ENCODE measurements at regions not wholly inside any gene's neighbourhood (a gene's known extent, or its start where the extent isn't known, plus 50 kb on each side); places are given as distances from the start of the nearest gene placed in this dataset.

GRCh38 chr6:105804424-105804823 is 281.7 kb upstream of the PRDM1 start:
- Mint-ChIP-seq H3K4me1 (ENCODE audit: unreplicated experiment) (peaks cover 18% of the 10 kb centered on the region), H3K27me3 (ENCODE audit: unreplicated experiment) (no peaks in the 10 kb centered on the region)

GRCh38 chr6:105804000-105804399 is 282.1 kb upstream of the PRDM1 start:
- Mint-ChIP-seq H3K27ac (ENCODE audit: unreplicated experiment) (no peak overlapping the region), H3K4me3 (ENCODE audit: unreplicated experiment) (no peak overlapping the region), H3K36me3 (ENCODE audit: low read depth, unreplicated experiment) (no peaks in the 10 kb centered on the region), H3K27me3 (ENCODE audit: unreplicated experiment) (no peaks in the 10 kb centered on the region), H3K9me3 (ENCODE audit: unreplicated experiment) (no peaks in the 10 kb centered on the region), H3K4me1 (ENCODE audit: unreplicated experiment) (peaks cover 16% of the 10 kb centered on the region)
- TF ChIP-seq CTCF (IDR thresholded peaks at IDR 0.05; ENCODE audit: unreplicated experiment) = no peak
- DNase-seq (ENCODE audit: low spot score) = no peak

More at GRCh38 chr6:105804424-105804823, 281.7 kb upstream of the PRDM1 start:
- Mint-ChIP-seq H3K9me3 (ENCODE audit: unreplicated experiment) (no peaks in the 10 kb centered on the region), H3K4me3 (ENCODE audit: unreplicated experiment) (no peak overlapping the region), H3K36me3 (ENCODE audit: low read depth, unreplicated experiment) (no peaks in the 10 kb centered on the region), H3K27ac (ENCODE audit: unreplicated experiment) (no peak overlapping the region)
- no peak for DNase-seq (ENCODE audit: low spot score)
- TF ChIP-seq CTCF (IDR thresholded peaks at IDR 0.05; ENCODE audit: unreplicated experiment) = no peak

- no peak for DNase-seq (ENCODE audit: low spot score)
- Mint-ChIP-seq H3K36me3 (ENCODE audit: low read depth, unreplicated experiment) (no peaks in the 10 kb centered on the region), H3K4me3 (ENCODE audit: unreplicated experiment) (no peak overlapping the region), H3K9me3 (ENCODE audit: unreplicated experiment) (no peaks in the 10 kb centered on the region), H3K27me3 (ENCODE audit: unreplicated experiment) (no peaks in the 10 kb centered on the region), H3K27ac (ENCODE audit: unreplicated experiment) (no peak overlapping the region), H3K4me1 (ENCODE audit: unreplicated experiment) (peaks cover 14% of the 10 kb centered on the region)
- no peak for TF ChIP-seq CTCF (IDR thresholded peaks at IDR 0.05; ENCODE audit: unreplicated experiment)
These were observed 282.7 kb upstream of the PRDM1 start for GRCh38 chr6:105803442-105803841.

- H3K27ac Mint-ChIP-seq (ENCODE audit: unreplicated experiment) = no peak overlapping the region
- no peaks in the 10 kb centered on the region for H3K9me3 Mint-ChIP-seq (ENCODE audit: unreplicated experiment)
- no peaks in the 10 kb centered on the region for H3K36me3 Mint-ChIP-seq (ENCODE audit: low read depth, unreplicated experiment)
- no peak for TF ChIP-seq CTCF (IDR thresholded peaks at IDR 0.05; ENCODE audit: unreplicated experiment)
- H3K27me3 Mint-ChIP-seq (ENCODE audit: unreplicated experiment) = no peaks in the 10 kb centered on the region
- DNase-seq (ENCODE audit: low spot score) = no peak
- no peak overlapping the region for H3K4me3 Mint-ChIP-seq (ENCODE audit: unreplicated experiment)
- peaks cover 8% of the 10 kb centered on the region for H3K4me1 Mint-ChIP-seq (ENCODE audit: unreplicated experiment)
These were observed 283.4 kb upstream of the PRDM1 start for GRCh38 chr6:105802703-105803102.

GRCh38 chr6:105800871-105801270 is 285.3 kb upstream of the PRDM1 start:
- DNase-seq (ENCODE audit: low spot score) = no peak
- no peak overlapping the region for H3K4me3 Mint-ChIP-seq (ENCODE audit: unreplicated experiment)
- H3K36me3 Mint-ChIP-seq (ENCODE audit: low read depth, unreplicated experiment) = no peaks in the 10 kb centered on the region
- H3K4me1 Mint-ChIP-seq (ENCODE audit: unreplicated experiment) = peaks cover 4% of the 10 kb centered on the region
- no peak for TF ChIP-seq CTCF (IDR thresholded peaks at IDR 0.05; ENCODE audit: unreplicated experiment)
- H3K9me3 Mint-ChIP-seq (ENCODE audit: unreplicated experiment) = no peaks in the 10 kb centered on the region
- no peak overlapping the region for H3K27ac Mint-ChIP-seq (ENCODE audit: unreplicated experiment)
- H3K27me3 Mint-ChIP-seq (ENCODE audit: unreplicated experiment) = no peaks in the 10 kb centered on the region
